Rectal smooth muscle tissue (tissue), 1 donor: ENCODE measurements at regions not wholly inside any gene's neighbourhood (a gene's known extent, or its start where the extent isn't known, plus 50 kb on each side); places are given as distances from the start of the nearest gene placed in this dataset.

Experiments
- H3K27ac ChIP-seq: one replicate; pipeline ENCODE4 v1.7.0; 2013; ENCODE audit warnings: low read depth, low read length, inconsistent platforms
- H3K27me3 ChIP-seq: one replicate; pipeline ENCODE4 v1.7.0; 2013; ENCODE audit warnings: low read length; ENCODE audit not compliant: control insufficient read depth, insufficient read depth
- H3K36me3 ChIP-seq: one replicate; pipeline ENCODE4 v1.7.0; 2013; ENCODE audit warnings: low read length; ENCODE audit not compliant: control insufficient read depth, insufficient read depth
- H3K4me1 ChIP-seq: one replicate; pipeline ENCODE4 v1.7.0; 2013; ENCODE audit warnings: low read length; ENCODE audit not compliant: control insufficient read depth, insufficient read depth
- H3K4me3 ChIP-seq: one replicate; pipeline ENCODE4 v1.7.0; 2013; ENCODE audit warnings: low read length
- H3K9ac ChIP-seq: one replicate; pipeline ENCODE4 v1.7.0; 2013; ENCODE audit warnings: low read length

- Histone ChIP-seq H3K9ac (no peak overlapping the region), H3K4me1 (peaks cover 11% of the 10 kb centered on the region), H3K4me3 (no peak overlapping the region), H3K27me3 (no peaks in the 10 kb centered on the region), H3K36me3 (no peaks in the 10 kb centered on the region), H3K27ac (no peak overlapping the region)
Measured at GRCh38 chr5:125579182-125579581, 832.7 kb upstream of the ZNF608 start.

DNA sequence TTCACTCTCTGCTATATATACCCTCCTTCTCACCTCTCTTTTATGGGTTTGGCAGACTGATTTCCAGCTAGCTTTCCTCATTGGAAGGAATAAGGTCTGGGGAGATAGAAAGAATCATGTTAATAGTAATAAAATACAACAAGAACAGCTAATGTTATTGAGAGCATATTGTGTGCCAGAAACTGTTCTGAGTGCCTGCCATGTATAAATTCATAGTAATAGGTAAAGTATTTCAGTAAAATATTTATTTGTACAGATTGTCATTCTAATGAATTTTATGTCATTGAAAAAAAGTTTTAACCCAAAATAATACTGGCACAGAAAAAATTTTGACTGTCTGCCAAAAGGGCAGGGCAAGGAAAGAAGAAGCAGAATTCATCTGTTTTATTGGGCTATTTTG lies 834.9 kb upstream of the ZNF608 start:
- no peak overlapping the region for H3K27ac ChIP-seq
- H3K4me3 ChIP-seq = no peak overlapping the region
- H3K9ac ChIP-seq = no peak overlapping the region
- H3K36me3 ChIP-seq = no peaks in the 10 kb centered on the region
- H3K27me3 ChIP-seq = no peaks in the 10 kb centered on the region
- H3K4me1 ChIP-seq = peaks cover 11% of the 10 kb centered on the region

GRCh38 chr5:125582352-125582751 lies 835.9 kb upstream of the ZNF608 start:
- H3K27me3 ChIP-seq = no peaks in the 10 kb centered on the region

GRCh38 chr5:125583321-125584139 lies 837.1 kb upstream of the ZNF608 start:
- H3K4me1 ChIP-seq = peaks cover 11% of the 10 kb centered on the region
- no peak overlapping the region for H3K4me3 ChIP-seq
- no peak overlapping the region for H3K9ac ChIP-seq
- no peaks in the 10 kb centered on the region for H3K27me3 ChIP-seq
- no peaks in the 10 kb centered on the region for H3K36me3 ChIP-seq
- no peak overlapping the region for H3K27ac ChIP-seq

More at GRCh38 chr5:125582352-125582751, 835.9 kb upstream of the ZNF608 start:
- no peak overlapping the region for H3K27ac ChIP-seq
- no peaks in the 10 kb centered on the region for H3K36me3 ChIP-seq
- H3K4me1 ChIP-seq = peaks cover 11% of the 10 kb centered on the region
- H3K4me3 ChIP-seq = no peak overlapping the region
- no peak overlapping the region for H3K9ac ChIP-seq

- Histone ChIP-seq H3K4me3 (no peak overlapping the region), H3K27me3 (no peaks in the 10 kb centered on the region), H3K4me1 (peaks cover 11% of the 10 kb centered on the region), H3K9ac (no peak overlapping the region), H3K36me3 (no peaks in the 10 kb centered on the region), H3K27ac (no peak overlapping the region)
Measured at GRCh38 chr5:125584140-125584520, 837.7 kb upstream of the ZNF608 start.

DNA sequence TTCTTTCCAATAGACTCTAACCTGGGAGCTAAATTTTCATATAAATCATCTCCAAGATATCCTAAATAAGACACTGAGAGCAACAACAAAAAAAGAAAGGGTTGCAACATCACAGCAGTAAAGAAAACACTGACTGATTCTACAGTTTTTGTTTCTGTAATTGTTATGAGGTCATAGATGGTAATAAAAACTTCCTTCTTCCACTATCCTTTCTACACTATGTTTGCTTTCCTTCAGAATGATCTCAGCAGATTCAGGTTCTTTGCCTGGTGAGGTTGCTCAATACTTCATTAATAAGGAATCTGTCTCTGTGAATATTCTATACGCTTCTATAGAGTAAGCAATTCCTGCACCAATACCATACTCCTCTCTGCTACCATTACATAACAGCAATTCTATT lies 835.6 kb upstream of the GRAMD2B start:
- no peak overlapping the region for H3K4me3 ChIP-seq
- H3K9ac ChIP-seq = no peak overlapping the region
- H3K27ac ChIP-seq = no peak overlapping the region
- no peaks in the 10 kb centered on the region for H3K27me3 ChIP-seq
- no peaks in the 10 kb centered on the region for H3K36me3 ChIP-seq
- H3K4me1 ChIP-seq = peaks cover 8% of the 10 kb centered on the region

DNA sequence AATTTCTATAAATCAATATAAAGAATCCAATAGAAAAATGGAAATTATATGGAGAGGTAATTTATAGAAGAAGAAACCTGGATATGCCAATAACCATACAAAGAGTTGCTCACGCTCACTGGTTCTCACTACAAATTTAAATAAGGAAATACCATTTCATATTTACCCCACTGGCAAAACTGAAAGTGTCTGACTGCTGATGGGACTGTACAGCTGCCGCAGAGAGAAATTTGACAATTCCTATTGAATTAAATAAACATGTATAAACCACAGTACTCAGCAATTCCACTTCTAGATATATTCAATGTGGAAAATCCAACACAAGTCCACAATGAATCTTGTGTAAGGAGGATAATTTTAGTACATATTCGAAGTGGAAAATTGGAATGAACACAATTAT lies 830.4 kb upstream of the GRAMD2B start:
- Histone ChIP-seq H3K9ac (no peak overlapping the region), H3K27ac (no peak overlapping the region), H3K4me1 (no peaks in the 10 kb centered on the region), H3K27me3 (no peaks in the 10 kb centered on the region), H3K4me3 (no peak overlapping the region), H3K36me3 (no peaks in the 10 kb centered on the region)

- no peak overlapping the region for H3K27ac ChIP-seq
- H3K4me1 ChIP-seq = no peaks in the 10 kb centered on the region
Measured at GRCh38 chr5:125595095-125595494, 828.1 kb upstream of the GRAMD2B start.

DNA sequence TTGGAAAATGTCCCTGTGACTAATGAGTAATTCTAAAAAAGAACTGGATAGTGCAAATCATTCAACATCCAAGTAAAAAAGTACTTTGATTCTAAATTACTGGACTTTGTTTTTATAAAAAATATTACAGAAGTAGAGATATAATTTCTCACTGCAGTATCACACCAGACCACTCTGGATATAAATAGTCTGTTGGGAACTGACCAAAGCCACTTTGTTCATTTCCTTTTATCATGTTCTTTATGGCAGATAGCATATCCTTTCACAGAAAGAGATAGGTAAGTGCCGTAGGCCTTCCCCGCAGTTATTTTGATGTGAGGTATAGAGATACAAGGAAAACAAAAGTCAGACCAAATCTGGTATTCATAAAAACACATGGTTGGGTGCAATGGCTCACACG lies 827.4 kb upstream of the GRAMD2B start:
- H3K36me3 ChIP-seq = no peaks in the 10 kb centered on the region
- H3K9ac ChIP-seq = no peak overlapping the region
- H3K27ac ChIP-seq = no peak overlapping the region
- H3K27me3 ChIP-seq = no peaks in the 10 kb centered on the region
- no peaks in the 10 kb centered on the region for H3K4me1 ChIP-seq
- H3K4me3 ChIP-seq = no peak overlapping the region

More at GRCh38 chr5:125595095-125595494, 828.1 kb upstream of the GRAMD2B start:
- Histone ChIP-seq H3K36me3 (no peaks in the 10 kb centered on the region), H3K4me3 (no peak overlapping the region), H3K9ac (no peak overlapping the region), H3K27me3 (no peaks in the 10 kb centered on the region)

DNA sequence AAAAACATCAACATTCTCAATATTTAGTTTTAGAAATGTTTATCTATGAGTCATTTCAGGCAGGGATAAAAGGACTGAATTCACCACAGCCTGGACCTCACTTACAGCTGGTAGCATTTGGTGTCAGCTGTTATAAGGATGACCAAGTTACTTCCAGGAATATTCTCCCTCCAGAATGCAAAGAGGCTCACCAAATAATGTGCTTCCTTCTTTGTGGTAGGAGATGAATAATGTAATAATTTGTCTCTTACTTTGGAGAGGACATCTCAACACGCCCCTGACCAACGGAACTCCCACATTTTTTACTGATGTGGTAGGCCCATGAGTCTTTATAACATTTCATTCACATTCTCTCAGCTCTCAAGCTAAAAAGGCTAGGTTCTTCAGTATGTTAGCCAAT lies 825.9 kb upstream of the GRAMD2B start:
- H3K9ac ChIP-seq = no peak overlapping the region
- no peak overlapping the region for H3K4me3 ChIP-seq
- H3K36me3 ChIP-seq = no peaks in the 10 kb centered on the region
- H3K4me1 ChIP-seq = no peaks in the 10 kb centered on the region
- no peaks in the 10 kb centered on the region for H3K27me3 ChIP-seq
- H3K27ac ChIP-seq = no peak overlapping the region

DNA sequence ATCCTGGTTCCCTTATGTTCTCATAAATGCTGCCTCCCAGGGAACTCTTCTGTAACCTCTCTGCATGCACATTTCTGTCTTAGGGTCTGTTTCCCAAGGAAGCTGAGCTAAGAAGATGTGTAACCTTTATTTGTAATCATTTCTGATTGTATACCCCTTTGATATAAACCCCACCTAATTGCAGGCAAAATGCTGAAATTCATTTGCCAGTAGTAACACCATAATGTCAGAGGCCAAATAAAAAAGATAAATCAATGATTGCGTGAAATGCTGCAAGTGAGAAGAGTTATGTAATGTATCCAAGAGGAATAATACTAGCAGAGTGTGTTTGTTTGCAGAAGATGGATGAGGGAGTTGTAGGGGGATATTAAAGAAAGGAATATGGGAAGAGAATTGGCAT lies 822.6 kb upstream of the GRAMD2B start:
- no peak overlapping the region for H3K4me3 ChIP-seq
- H3K27ac ChIP-seq = no peak overlapping the region
- H3K27me3 ChIP-seq = no peaks in the 10 kb centered on the region
- no peaks in the 10 kb centered on the region for H3K4me1 ChIP-seq
- no peaks in the 10 kb centered on the region for H3K36me3 ChIP-seq
- H3K9ac ChIP-seq = no peak overlapping the region

DNA sequence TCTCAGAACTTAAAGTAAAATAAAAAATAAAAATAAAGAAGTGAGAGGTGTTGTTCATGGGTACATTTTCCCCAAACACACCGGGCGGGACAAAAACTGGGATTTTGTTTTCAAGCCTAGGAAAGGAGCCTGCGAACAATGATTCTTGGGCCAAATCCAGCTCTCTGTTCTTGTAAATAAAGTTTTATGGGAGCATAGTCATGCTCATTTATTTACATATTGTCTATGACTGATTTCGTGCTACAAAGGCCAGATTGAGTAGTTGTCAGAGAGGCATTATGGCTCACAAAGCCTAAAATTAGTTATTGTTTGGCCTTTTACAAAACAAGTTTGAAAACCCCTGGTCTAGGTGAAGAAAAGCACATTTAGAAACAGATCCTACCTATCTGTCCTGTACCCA lies 821.0 kb upstream of the GRAMD2B start:
- Histone ChIP-seq H3K4me1 (no peaks in the 10 kb centered on the region), H3K36me3 (no peaks in the 10 kb centered on the region), H3K27ac (no peak overlapping the region), H3K27me3 (no peaks in the 10 kb centered on the region), H3K9ac (no peak overlapping the region), H3K4me3 (no peak overlapping the region)

GRCh38 chr5:125603321-125603720 lies 819.9 kb upstream of the GRAMD2B start:
- Histone ChIP-seq H3K27me3 (no peaks in the 10 kb centered on the region), H3K9ac (no peak overlapping the region), H3K27ac (no peak overlapping the region)

More at GRCh38 chr5:125603321-125603720, 819.9 kb upstream of the GRAMD2B start:
- no peak overlapping the region for H3K4me3 ChIP-seq
- no peaks in the 10 kb centered on the region for H3K4me1 ChIP-seq
- no peaks in the 10 kb centered on the region for H3K36me3 ChIP-seq
